PC-9 (cell line): ENCODE measurements at regions not wholly inside any gene's neighbourhood (a gene's known extent, or its start where the extent isn't known, plus 50 kb on each side); places are given as distances from the start of the nearest gene placed in this dataset.
"Not testable (repeated sequence)": the region's sequence is repeated elsewhere in the genome, so short reads cannot be mapped to it uniquely, and the experiment has no call there.

Experiments used
- BruUV-seq: library from RNA; stranded (reverse); fragments of 400-500 nt; replicated peaks from 2 replicates; lab custom pipeline; 2021; lab: Mats Ljungman, UMichigan
- CTCF ChIA-PET: fragments of 300-600 bp; sonication (Branson Sonifier 250); formaldehyde crosslinking; loops from one replicate; lab custom pipeline; 2022; ENCODE audit warnings: antibody characterized with exemption; lab: Charles Lee
- POLR2A ChIA-PET: fragments of 300-600 bp; sonication (Branson Sonifier 250); formaldehyde crosslinking; loops from one replicate; lab custom pipeline; 2022; ENCODE audit warnings: antibody characterized with exemption; ENCODE audit not compliant: unreplicated experiment; lab: Charles Lee
- DNase-seq, 2 experiments: peaks; one replicate each; pipeline versions ENCODE4 v3.0.0 to v3.0.0-alpha.2; 2015 to 2022; ENCODE audit warnings: mixed read lengths in 1 of 2
- H2AFZ ChIP-seq: fragments of 200-600 bp; sonication (generic); 2 replicates; pipeline ENCODE4 v1.8.1; 2017; ENCODE audit warnings: antibody characterized with exemption
- H3F3A ChIP-seq: fragments of 200-600 bp; sonication (generic); 2 replicates; pipeline ENCODE4 v1.8.1; 2017; ENCODE audit warnings: antibody characterized with exemption, mild to moderate bottlenecking, low read depth; ENCODE audit not compliant: insufficient read depth
- H3K27ac ChIP-seq: fragments of 200-600 bp; sonication (generic); 2 replicates; pipeline ENCODE4 v1.6.1; 2016; ENCODE audit warnings: mixed run types
- H3K27me3 ChIP-seq: fragments of 200-600 bp; sonication (generic); 2 replicates; pipeline ENCODE4 v1.6.1; 2016; ENCODE audit warnings: low read depth, mixed run types; ENCODE audit not compliant: insufficient read depth
- H3K36me3 ChIP-seq: fragments of 200-600 bp; sonication (generic); 2 replicates; pipeline ENCODE4 v1.6.1; 2016; ENCODE audit warnings: low read depth, mixed run types
- H3K4me1 ChIP-seq: fragments of 200-600 bp; sonication (generic); replicated peaks from 2 replicates; pipeline ENCODE4 v1.6.1; 2016; ENCODE audit warnings: mixed run types; ENCODE audit not compliant: insufficient read depth
- H3K4me2 ChIP-seq: fragments of 200-600 bp; sonication (generic); 2 replicates; pipeline ENCODE4 v1.6.1; 2017; ENCODE audit warnings: mixed run types
- H3K4me3 ChIP-seq: fragments of 200-600 bp; sonication (generic); 2 replicates; pipeline ENCODE4 v1.6.1; 2016; ENCODE audit warnings: mixed run types
- H3K79me2 ChIP-seq: fragments of 200-600 bp; sonication (generic); 2 replicates; pipeline ENCODE4 v1.6.1; 2017; ENCODE audit warnings: low read depth, mixed run types
- H3K9me2 ChIP-seq: fragments of 200-600 bp; sonication (generic); 2 replicates; pipeline ENCODE4 v1.8.1; 2017; ENCODE audit warnings: mild to moderate bottlenecking; ENCODE audit not compliant: insufficient read depth
- H3K9me3 ChIP-seq: fragments of 200-600 bp; sonication (generic); 2 replicates; pipeline ENCODE4 v1.8.1; 2016; ENCODE audit warnings: low read depth; ENCODE audit not compliant: insufficient read depth
- H4K20me1 ChIP-seq: fragments of 200-600 bp; sonication (generic); 2 replicates; pipeline ENCODE4 v1.8.1; 2017; ENCODE audit not compliant: insufficient read depth
- EZH2 ChIP-seq: fragments of 200-600 bp; sonication (generic); IDR thresholded peaks from 2 replicates; pipeline ENCODE4 v1.8.0; 2017; ENCODE audit warnings: antibody characterized with exemption, low read depth
- intact Hi-C: fragments of 100-400 bp; cut with micrococcal nuclease; formaldehyde crosslinking; loops from one replicate; pipeline ENCODE4 v1.10.0; 2022; ENCODE audit not compliant: unreplicated experiment
- TF ChIP-seq, protein P1 (sequence below): fragments of 200-600 bp; sonication (generic); conservative IDR thresholded peaks from 2 replicates; pipeline ENCODE4 v1.6.1; 2017; ENCODE audit warnings: mixed run types, antibody characterized with exemption, mild to moderate bottlenecking, moderate library complexity

DNA sequence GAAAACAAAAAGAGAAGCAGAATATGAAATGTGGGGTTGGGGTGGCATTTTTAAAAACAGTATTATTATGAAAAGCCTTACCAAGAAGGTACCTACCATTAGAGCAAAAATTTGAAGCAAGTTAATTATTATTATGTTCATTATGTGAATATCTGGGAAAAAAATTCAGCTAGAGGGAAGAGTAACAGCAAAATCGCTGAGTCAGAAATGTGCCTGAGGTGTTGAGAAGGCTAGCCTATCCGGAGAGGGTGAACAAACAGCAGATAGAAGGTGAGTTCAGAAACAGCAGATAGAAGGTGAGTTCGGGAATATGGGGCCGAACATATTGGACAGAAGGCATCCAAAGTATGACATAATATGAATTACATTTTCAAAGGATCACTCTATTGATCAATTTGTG, 536.8 kb upstream of the ANO5 start:
- intact Hi-C loops: no loop called here
- Histone ChIP-seq H3K9me2 (no peaks in the 10 kb centered on the region), H3K4me3 (no peak overlapping the region), H3K79me2 (no peaks in the 10 kb centered on the region), H3K36me3 (no peaks in the 10 kb centered on the region), H3K4me1 (no peaks in the 10 kb centered on the region), H3F3A (no peaks in the 10 kb centered on the region), H3K9me3 (no peaks in the 10 kb centered on the region), H3K27ac (no peak overlapping the region), H3K4me2 (no peak overlapping the region), H3K27me3 (no peaks in the 10 kb centered on the region), H4K20me1 (no peaks in the 10 kb centered on the region), H2AFZ (no peak overlapping the region; the same call in 1 of the 2 replicates)
- no peak for DNase-seq
- BruUV-seq: no TSS peak
- ChIA-PET CTCF (no interaction called here), POLR2A (no interaction called here)
- TF ChIP-seq, protein P1, sequence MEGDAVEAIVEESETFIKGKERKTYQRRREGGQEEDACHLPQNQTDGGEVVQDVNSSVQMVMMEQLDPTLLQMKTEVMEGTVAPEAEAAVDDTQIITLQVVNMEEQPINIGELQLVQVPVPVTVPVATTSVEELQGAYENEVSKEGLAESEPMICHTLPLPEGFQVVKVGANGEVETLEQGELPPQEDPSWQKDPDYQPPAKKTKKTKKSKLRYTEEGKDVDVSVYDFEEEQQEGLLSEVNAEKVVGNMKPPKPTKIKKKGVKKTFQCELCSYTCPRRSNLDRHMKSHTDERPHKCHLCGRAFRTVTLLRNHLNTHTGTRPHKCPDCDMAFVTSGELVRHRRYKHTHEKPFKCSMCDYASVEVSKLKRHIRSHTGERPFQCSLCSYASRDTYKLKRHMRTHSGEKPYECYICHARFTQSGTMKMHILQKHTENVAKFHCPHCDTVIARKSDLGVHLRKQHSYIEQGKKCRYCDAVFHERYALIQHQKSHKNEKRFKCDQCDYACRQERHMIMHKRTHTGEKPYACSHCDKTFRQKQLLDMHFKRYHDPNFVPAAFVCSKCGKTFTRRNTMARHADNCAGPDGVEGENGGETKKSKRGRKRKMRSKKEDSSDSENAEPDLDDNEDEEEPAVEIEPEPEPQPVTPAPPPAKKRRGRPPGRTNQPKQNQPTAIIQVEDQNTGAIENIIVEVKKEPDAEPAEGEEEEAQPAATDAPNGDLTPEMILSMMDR: no peak
- TF ChIP-seq EZH2: no peak

DNA sequence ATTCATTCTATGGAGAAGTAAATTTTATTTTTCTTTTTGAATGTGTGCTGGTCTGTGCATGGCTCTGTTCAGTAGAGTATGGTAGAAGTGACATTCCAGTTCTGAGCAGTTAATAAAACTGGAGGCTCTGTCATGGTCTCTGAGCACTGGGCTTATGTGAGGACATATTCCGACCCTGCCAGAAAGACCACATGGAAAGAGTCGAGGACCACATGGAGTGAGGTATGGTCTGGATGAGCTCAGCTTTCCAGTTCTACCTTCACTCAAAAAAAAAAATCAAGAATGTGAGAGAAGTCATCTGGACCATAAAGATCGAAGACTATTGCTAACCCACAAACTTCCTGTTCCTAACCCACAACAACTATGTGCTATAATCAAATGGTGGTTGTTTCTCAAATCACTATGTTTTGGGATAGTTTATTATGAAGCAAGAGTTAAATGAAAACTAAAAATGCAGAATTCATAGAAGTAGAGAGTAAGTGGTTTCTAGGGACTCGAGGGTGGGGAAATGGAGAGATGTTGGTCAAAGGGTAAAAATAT, 534.2 kb upstream of the ANO5 start:
- Histone ChIP-seq H3K27ac (no peak overlapping the region), H3K36me3 (no peaks in the 10 kb centered on the region), H4K20me1 (no peaks in the 10 kb centered on the region), H3K27me3 (no peaks in the 10 kb centered on the region), H3K4me2 (no peak overlapping the region), H3K4me3 (no peak overlapping the region), H2AFZ (no peak overlapping the region), H3K79me2 (no peaks in the 10 kb centered on the region), H3K4me1 (no peaks in the 10 kb centered on the region), H3K9me2 (no peaks in the 10 kb centered on the region), H3K9me3 (no peaks in the 10 kb centered on the region), H3F3A (no peaks in the 10 kb centered on the region)
- CTCF ChIA-PET: no interaction called here
- TF ChIP-seq EZH2: no peak
- TF ChIP-seq, protein P1: no peak
- POLR2A ChIA-PET: no interaction called here
- BruUV-seq: no TSS peak
- DNase-seq: no peak
- intact Hi-C loops: no loop called here

DNA sequence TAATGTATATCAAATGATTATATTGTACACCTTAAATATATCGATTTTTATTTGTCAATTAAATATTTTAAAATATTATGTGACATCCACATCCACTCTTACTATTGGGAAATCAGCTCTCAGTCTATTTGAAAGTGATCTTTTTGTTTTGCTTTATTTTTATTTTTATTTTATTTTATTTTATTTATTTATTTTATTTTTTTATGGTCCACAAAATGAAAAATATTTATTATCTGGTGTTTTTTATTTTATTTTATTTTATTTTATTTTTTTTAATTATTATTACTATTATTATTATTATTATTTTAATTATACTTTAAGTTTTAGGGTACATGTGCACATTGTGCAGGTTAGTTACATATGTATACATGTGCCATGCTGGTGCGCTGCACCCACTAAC, 533.5 kb upstream of the ANO5 start:
- CTCF ChIA-PET, DNase-seq, H3K4me1 ChIP-seq, H3K4me3 ChIP-seq, H3K27me3 ChIP-seq, H3K4me2 ChIP-seq, H4K20me1 ChIP-seq, H3K9me3 ChIP-seq, BruUV-seq, H3K36me3 ChIP-seq, H3K27ac ChIP-seq, H3K9me2 ChIP-seq, intact Hi-C loops, H3F3A ChIP-seq, H3K79me2 ChIP-seq, H2AFZ ChIP-seq, POLR2A ChIA-PET: not testable (repeated sequence)

DNA sequence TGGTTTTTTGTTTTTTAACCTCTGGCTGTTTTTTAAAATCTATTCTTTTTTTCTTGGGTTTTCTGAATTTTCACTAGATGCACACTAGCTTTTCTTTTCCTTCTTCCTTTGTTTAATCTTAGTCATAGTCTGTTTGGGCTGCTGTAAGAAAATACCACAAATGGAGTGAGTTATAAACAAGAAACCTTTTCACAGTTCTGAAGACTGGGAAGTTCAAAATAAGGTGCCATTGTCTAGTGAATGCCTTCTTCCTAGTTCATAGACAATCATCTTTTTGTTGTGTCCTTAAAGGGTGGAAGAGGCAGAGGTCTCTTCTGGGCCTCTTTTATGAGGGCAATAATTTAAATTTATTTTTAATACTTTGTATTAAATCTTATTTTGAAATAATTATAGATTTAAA, 532.9 kb upstream of the ANO5 start:
- H3K36me3 ChIP-seq: no peaks in the 10 kb centered on the region

More for the DNA sequence above, 532.9 kb upstream of the ANO5 start:
- Histone ChIP-seq H3F3A (no peaks in the 10 kb centered on the region), H2AFZ (no peak overlapping the region), H3K9me3 (no peaks in the 10 kb centered on the region), H3K4me3 (no peak overlapping the region), H3K79me2 (no peaks in the 10 kb centered on the region), H4K20me1 (no peaks in the 10 kb centered on the region), H3K4me2 (no peak overlapping the region), H3K4me1 (no peaks in the 10 kb centered on the region), H3K27me3 (no peaks in the 10 kb centered on the region), H3K9me2 (no peaks in the 10 kb centered on the region), H3K27ac (no peak overlapping the region)
- POLR2A ChIA-PET: no interaction called here
- intact Hi-C loops: no loop called here
- DNase-seq: no peak
- CTCF ChIA-PET: no interaction called here
- TF ChIP-seq EZH2: no peak
- TF ChIP-seq, protein P1: no peak
- no TSS peak for BruUV-seq
